ENCODE measurements at regions not wholly inside any gene's neighbourhood (a gene's known extent, or its start where the extent isn't known, plus 50 kb on each side); places are given as distances from the start of the nearest gene placed in this dataset.

- TF ChIP-seq CTCF (IDR thresholded peaks at IDR 0.05; ENCODE audit: borderline replicate concordance) = no peak
- Histone ChIP-seq H3K4me3 (no peak overlapping the region), H3K4me1 (peaks cover 3% of the 10 kb centered on the region), H3K36me3 (no peaks in the 10 kb centered on the region), H3K9me3 (replicated peaks) (peaks cover 36% of the 10 kb centered on the region), H3K27ac (replicated peaks) (no peak overlapping the region), H3K27me3 (ENCODE audit: low read depth) (no peaks in the 10 kb centered on the region)
- intact Hi-C loops (cut with micrococcal nuclease) = no loop called here
- no peak for DNase-seq
These were observed 164.9 kb upstream of the INHBA start for GRCh38 chr7:41867639-41868280.

- no peak for DNase-seq
- no peaks in the 10 kb centered on the region for H3K27me3 ChIP-seq (ENCODE audit: low read depth)
- no peak overlapping the region for H3K4me3 ChIP-seq
- H3K27ac ChIP-seq (replicated peaks) = no peak overlapping the region
- no peaks in the 10 kb centered on the region for H3K4me1 ChIP-seq
- H3K9me3 ChIP-seq (replicated peaks) = peaks cover 36% of the 10 kb centered on the region
- intact Hi-C loops (cut with micrococcal nuclease) = no loop called here
- no peaks in the 10 kb centered on the region for H3K36me3 ChIP-seq
- TF ChIP-seq CTCF (IDR thresholded peaks at IDR 0.05; ENCODE audit: borderline replicate concordance) = no peak
These were observed 159.4 kb upstream of the INHBA start for GRCh38 chr7:41862261-41862660.

GRCh38 chr7:41861642-41862041 is 158.8 kb upstream of the INHBA start:
- no peak overlapping the region for H3K27ac ChIP-seq (replicated peaks)
- H3K27me3 ChIP-seq (ENCODE audit: low read depth) = no peaks in the 10 kb centered on the region
- H3K36me3 ChIP-seq = no peaks in the 10 kb centered on the region
- H3K9me3 ChIP-seq (replicated peaks) = peaks cover 33% of the 10 kb centered on the region
- H3K4me3 ChIP-seq = no peak overlapping the region
- no peaks in the 10 kb centered on the region for H3K4me1 ChIP-seq
- DNase-seq = no peak
- intact Hi-C loops (cut with micrococcal nuclease) = no loop called here
- no peak for TF ChIP-seq CTCF (IDR thresholded peaks at IDR 0.05; ENCODE audit: borderline replicate concordance)

- H3K4me3 ChIP-seq = no peak overlapping the region
- peaks cover under 1% of the 10 kb centered on the region for H3K9me3 ChIP-seq (replicated peaks)
- H3K27ac ChIP-seq (replicated peaks) = no peak overlapping the region
- DNase-seq = no peak
- intact Hi-C loops (cut with micrococcal nuclease) = no loop called here
- no peaks in the 10 kb centered on the region for H3K27me3 ChIP-seq (ENCODE audit: low read depth)
- no peaks in the 10 kb centered on the region for H3K4me1 ChIP-seq
- TF ChIP-seq CTCF (IDR thresholded peaks at IDR 0.05; ENCODE audit: borderline replicate concordance) = no peak
- H3K36me3 ChIP-seq = no peaks in the 10 kb centered on the region
These were observed 155.3 kb upstream of the INHBA start for GRCh38 chr7:41858201-41858600.

DNA sequence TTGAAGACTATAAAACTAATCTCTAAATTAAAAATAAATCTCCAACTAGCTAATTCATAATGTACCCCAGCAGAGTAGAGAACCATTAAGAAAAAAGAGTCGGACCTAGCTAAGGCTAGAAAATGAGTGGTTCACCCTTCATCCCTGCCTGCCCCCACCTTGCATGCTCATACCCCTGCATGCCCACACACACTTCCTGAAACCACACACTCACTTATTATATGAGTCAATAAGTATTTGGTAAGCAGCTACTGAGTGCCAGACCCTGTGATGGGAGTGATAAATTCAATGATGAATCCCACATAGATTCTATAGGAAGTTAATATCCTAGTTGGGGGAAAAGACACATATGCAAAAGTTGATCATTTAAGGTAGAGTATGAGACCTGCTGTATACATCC is 152.9 kb upstream of the INHBA start:
- DNase-seq = no peak
- no peaks in the 10 kb centered on the region for H3K27me3 ChIP-seq (ENCODE audit: low read depth)
- H3K9me3 ChIP-seq (replicated peaks) = no peaks in the 10 kb centered on the region
- intact Hi-C loops (cut with micrococcal nuclease) = no loop called here
- no peak overlapping the region for H3K4me3 ChIP-seq
- no peaks in the 10 kb centered on the region for H3K4me1 ChIP-seq
- no peak overlapping the region for H3K27ac ChIP-seq (replicated peaks)
- no peaks in the 10 kb centered on the region for H3K36me3 ChIP-seq
- no peak for TF ChIP-seq CTCF (IDR thresholded peaks at IDR 0.05; ENCODE audit: borderline replicate concordance)
